ENCODE measurements at regions not wholly inside any gene's neighbourhood (a gene's known extent, or its start where the extent isn't known, plus 50 kb on each side); places are given as distances from the start of the nearest gene placed in this dataset.

DNA sequence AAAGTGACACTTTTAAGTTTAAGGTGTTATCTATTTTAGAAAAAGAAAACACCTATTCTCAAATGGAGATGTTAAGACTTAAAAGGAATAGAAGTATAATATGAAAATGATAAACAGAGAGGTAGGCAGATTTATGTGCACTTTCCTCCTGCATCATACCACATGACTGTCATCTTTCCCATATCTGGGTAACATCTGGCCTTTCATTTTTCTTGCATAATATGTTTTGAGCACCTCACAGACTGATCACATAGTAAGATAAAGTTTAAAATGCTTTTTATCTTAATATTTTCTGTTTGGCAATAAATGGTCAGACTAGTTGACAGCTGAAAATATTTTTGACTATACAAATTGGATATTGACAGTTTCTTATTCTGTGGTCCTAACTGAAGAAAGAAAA lies 1852.1 kb upstream of the PIK3C3 start:
- H3K27me3 ChIP-seq, result no peaks in the 10 kb centered on the region
- no peaks in the 10 kb centered on the region for H3K9me3 ChIP-seq (ENCODE audit: low read depth)
- DNase-seq (ENCODE audit: low read depth in 1 of 2, low spot score in 1 of 2), result no peak
- no peaks in the 10 kb centered on the region for H3K4me1 ChIP-seq (ENCODE audit: low read depth)
- no peak overlapping the region for H3K4me3 ChIP-seq
- no peak overlapping the region for H3K27ac ChIP-seq
- no peaks in the 10 kb centered on the region for H3K36me3 ChIP-seq
- TF ChIP-seq, protein P1, sequence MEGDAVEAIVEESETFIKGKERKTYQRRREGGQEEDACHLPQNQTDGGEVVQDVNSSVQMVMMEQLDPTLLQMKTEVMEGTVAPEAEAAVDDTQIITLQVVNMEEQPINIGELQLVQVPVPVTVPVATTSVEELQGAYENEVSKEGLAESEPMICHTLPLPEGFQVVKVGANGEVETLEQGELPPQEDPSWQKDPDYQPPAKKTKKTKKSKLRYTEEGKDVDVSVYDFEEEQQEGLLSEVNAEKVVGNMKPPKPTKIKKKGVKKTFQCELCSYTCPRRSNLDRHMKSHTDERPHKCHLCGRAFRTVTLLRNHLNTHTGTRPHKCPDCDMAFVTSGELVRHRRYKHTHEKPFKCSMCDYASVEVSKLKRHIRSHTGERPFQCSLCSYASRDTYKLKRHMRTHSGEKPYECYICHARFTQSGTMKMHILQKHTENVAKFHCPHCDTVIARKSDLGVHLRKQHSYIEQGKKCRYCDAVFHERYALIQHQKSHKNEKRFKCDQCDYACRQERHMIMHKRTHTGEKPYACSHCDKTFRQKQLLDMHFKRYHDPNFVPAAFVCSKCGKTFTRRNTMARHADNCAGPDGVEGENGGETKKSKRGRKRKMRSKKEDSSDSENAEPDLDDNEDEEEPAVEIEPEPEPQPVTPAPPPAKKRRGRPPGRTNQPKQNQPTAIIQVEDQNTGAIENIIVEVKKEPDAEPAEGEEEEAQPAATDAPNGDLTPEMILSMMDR (IDR thresholded peaks at IDR 0.05; ENCODE audit: low read depth, low read length), result no peak

DNA sequence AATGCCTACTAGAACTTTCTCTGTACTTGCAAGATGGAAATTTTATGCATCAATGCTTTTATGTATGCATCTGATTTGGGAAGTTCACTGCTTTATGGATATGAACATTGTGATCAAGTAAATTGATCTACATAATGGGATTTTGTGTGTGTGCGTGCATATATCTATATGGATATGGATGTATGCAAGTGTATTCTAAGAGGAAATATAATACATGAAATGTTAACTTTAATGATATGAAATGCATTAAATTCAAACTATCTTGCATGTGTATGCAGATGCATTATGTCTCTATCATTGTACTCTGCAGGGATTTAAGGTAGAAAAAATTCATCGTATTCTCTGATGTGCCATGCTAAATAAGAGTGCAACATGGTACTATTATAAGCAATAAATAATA lies 1855.4 kb upstream of the PIK3C3 start:
- Histone ChIP-seq H3K27ac (no peak overlapping the region), H3K4me1 (ENCODE audit: low read depth) (no peaks in the 10 kb centered on the region), H3K36me3 (no peaks in the 10 kb centered on the region), H3K9me3 (ENCODE audit: low read depth) (no peaks in the 10 kb centered on the region), H3K4me3 (no peak overlapping the region), H3K27me3 (no peaks in the 10 kb centered on the region)
- TF ChIP-seq, protein P1 (IDR thresholded peaks at IDR 0.05; ENCODE audit: low read depth, low read length), result no peak
- DNase-seq (ENCODE audit: low read depth in 1 of 2, low spot score in 1 of 2), result no peak

DNA sequence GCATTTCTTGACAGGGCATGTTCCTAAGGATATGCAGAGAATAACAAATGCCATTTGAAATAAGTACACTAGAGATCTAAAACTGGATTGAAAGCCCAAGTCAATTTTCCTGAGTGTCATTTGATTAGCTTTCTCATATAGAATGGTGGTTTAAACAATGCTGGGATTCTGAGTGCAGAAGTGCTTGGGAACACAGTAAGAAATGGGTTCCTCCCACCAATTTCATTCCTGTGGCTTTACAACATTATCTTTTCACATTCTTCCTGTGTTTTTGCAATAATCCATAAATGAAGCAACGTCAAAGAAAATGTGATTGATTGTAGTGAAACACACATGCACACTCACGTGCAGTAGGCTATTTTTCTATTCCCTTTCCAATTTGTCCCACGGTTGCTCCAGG lies 1858.4 kb upstream of the PIK3C3 start:
- H3K4me3 ChIP-seq, result no peak overlapping the region
- DNase-seq (ENCODE audit: low read depth in 1 of 2, low spot score in 1 of 2), result no peak
- no peak overlapping the region for H3K27ac ChIP-seq
- no peaks in the 10 kb centered on the region for H3K36me3 ChIP-seq
- no peaks in the 10 kb centered on the region for H3K27me3 ChIP-seq
- no peaks in the 10 kb centered on the region for H3K9me3 ChIP-seq (ENCODE audit: low read depth)
- no peaks in the 10 kb centered on the region for H3K4me1 ChIP-seq (ENCODE audit: low read depth)
- TF ChIP-seq, protein P1 (IDR thresholded peaks at IDR 0.05; ENCODE audit: low read depth, low read length), result no peak

DNA sequence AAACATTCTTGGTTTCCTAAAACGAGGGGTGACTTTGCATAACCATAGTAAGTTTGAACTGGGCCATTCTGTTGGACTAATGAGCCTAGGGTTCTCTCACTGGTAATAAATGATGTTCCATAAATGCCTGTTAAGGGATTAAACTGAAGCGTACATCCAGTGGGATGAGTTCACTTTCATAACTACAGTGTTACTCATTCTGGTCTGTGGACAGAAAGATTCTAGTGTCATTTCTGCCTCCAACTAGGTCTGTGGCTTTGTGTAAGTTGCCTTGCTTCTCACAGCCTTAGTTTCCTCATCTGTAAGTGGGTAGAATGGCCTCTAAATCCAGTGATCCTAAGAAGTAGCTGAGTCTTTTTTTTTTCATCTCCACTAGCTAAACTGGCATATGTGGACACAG lies 1860.6 kb upstream of the PIK3C3 start:
- no peak for DNase-seq (ENCODE audit: low read depth in 1 of 2, low spot score in 1 of 2)
- Histone ChIP-seq H3K4me3 (no peak overlapping the region), H3K9me3 (ENCODE audit: low read depth) (no peaks in the 10 kb centered on the region), H3K4me1 (ENCODE audit: low read depth) (no peaks in the 10 kb centered on the region), H3K27me3 (no peaks in the 10 kb centered on the region), H3K27ac (no peak overlapping the region), H3K36me3 (no peaks in the 10 kb centered on the region)
- TF ChIP-seq, protein P1 (IDR thresholded peaks at IDR 0.05; ENCODE audit: low read depth, low read length), result no peak

DNA sequence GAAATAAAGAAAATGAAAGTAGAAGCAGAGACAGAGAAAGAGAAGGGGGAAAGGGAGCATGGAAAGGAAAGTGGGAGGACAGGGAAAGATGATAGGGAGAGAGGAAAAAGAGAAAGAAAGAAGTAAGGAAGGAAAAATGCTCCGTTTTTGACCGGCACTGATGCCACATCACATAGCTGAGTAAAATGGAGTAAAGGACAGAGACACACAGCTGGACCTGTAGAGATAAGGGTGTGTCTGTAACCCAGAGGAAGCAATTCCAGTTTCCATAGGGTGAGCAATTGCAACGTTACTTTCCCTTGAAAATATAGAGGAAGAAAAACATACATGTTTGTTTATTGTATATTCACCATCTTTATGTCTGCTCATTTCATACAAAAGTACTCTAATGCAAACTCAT lies 1866.9 kb upstream of the PIK3C3 start:
- no peak overlapping the region for H3K27ac ChIP-seq
- no peaks in the 10 kb centered on the region for H3K9me3 ChIP-seq (ENCODE audit: low read depth)
- no peak overlapping the region for H3K4me3 ChIP-seq
- H3K36me3 ChIP-seq, result no peaks in the 10 kb centered on the region
- TF ChIP-seq, protein P1 (IDR thresholded peaks at IDR 0.05; ENCODE audit: low read depth, low read length), result no peak
- peak in 1 of 2 donors; percentile 11 for DNase-seq (ENCODE audit: low read depth in 1 of 2, low spot score in 1 of 2)
- H3K4me1 ChIP-seq (ENCODE audit: low read depth), result no peaks in the 10 kb centered on the region
- no peaks in the 10 kb centered on the region for H3K27me3 ChIP-seq

DNA sequence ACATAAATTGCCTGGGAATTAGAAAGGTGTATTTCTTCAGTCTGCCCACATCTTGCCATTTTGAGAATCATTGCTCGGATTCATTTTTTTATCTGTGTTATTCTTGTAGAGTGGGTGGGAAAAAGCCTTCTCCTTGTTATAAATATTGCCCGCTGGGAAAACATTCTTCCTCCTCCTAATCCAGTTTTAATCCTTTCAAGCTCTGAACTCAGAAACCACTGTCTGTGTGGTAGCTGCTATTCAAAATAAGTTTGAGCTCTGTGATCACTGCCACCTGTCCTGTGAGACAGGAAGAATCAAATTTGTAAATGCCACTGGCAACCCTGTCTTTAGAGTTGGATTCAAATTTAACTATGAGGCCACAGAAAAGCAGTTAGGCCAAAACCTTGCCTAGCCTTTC lies 1875.2 kb upstream of the PIK3C3 start:
- DNase-seq (ENCODE audit: low read depth in 1 of 2, low spot score in 1 of 2), result no peak
- no peaks in the 10 kb centered on the region for H3K36me3 ChIP-seq
- H3K27ac ChIP-seq, result no peak overlapping the region
- no peaks in the 10 kb centered on the region for H3K27me3 ChIP-seq
- no peaks in the 10 kb centered on the region for H3K4me1 ChIP-seq (ENCODE audit: low read depth)
- H3K4me3 ChIP-seq, result no peak overlapping the region
- no peaks in the 10 kb centered on the region for H3K9me3 ChIP-seq (ENCODE audit: low read depth)
- TF ChIP-seq, protein P1 (IDR thresholded peaks at IDR 0.05; ENCODE audit: low read depth, low read length), result no peak

All from cardiac muscle cell (in vitro differentiated cells and primary cell).